ENCODE measurements at regions not wholly inside any gene's neighbourhood (a gene's known extent, or its start where the extent isn't known, plus 50 kb on each side); places are given as distances from the start of the nearest gene placed in this dataset.

DNA sequence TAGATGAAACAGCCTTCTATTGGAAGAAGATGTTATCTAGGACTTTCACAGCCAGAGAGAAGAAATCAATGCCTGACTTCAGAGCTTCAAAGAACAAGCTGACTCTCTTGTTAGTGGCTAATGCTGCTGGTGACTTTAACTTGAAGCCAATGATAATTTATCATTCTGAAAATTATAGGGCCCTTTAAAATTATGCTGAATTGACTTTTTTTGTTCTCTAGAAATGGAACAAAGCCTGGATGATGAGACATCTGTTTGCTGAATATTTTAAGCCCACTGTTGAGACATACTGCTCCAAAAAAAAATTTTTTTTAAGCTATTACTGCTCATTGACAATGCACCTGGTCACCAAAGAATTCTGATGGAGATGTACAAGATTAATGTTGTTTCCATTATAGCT lies 189.2 kb downstream of the MBL2 start:
- H3K9me3 ChIP-seq (ENCODE audit: control insufficient read depth, low read depth, low read length): no peaks in the 10 kb centered on the region
- no peaks in the 10 kb centered on the region for H3K9me1 ChIP-seq (ENCODE audit: control insufficient read depth, extremely low read depth, insufficient read depth, low read length)
- no peaks in the 10 kb centered on the region for H3K27me3 ChIP-seq (ENCODE audit: control insufficient read depth, extremely low read depth, insufficient read depth, low read length)
- H3K4me1 ChIP-seq (ENCODE audit: control insufficient read depth, extremely low read depth, insufficient read depth, low read length): no peaks in the 10 kb centered on the region
- no peaks in the 10 kb centered on the region for H4K20me1 ChIP-seq (ENCODE audit: control insufficient read depth, extremely low read depth, insufficient read depth, low read length)
- DNase-seq (ENCODE audit: low read depth, low spot score) (no peak), FAIRE-seq (no peak)
- H3K27ac ChIP-seq (ENCODE audit: control insufficient read depth, insufficient read depth, low read length): no peak overlapping the region
- H3K4me2 ChIP-seq (ENCODE audit: control insufficient read depth, extremely low read depth, insufficient read depth, low read depth, low read length): no peak overlapping the region
- TF ChIP-seq, protein P1, sequence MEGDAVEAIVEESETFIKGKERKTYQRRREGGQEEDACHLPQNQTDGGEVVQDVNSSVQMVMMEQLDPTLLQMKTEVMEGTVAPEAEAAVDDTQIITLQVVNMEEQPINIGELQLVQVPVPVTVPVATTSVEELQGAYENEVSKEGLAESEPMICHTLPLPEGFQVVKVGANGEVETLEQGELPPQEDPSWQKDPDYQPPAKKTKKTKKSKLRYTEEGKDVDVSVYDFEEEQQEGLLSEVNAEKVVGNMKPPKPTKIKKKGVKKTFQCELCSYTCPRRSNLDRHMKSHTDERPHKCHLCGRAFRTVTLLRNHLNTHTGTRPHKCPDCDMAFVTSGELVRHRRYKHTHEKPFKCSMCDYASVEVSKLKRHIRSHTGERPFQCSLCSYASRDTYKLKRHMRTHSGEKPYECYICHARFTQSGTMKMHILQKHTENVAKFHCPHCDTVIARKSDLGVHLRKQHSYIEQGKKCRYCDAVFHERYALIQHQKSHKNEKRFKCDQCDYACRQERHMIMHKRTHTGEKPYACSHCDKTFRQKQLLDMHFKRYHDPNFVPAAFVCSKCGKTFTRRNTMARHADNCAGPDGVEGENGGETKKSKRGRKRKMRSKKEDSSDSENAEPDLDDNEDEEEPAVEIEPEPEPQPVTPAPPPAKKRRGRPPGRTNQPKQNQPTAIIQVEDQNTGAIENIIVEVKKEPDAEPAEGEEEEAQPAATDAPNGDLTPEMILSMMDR (optimal IDR thresholded peaks at IDR 0.05 in 1 of 3, IDR thresholded peaks at IDR 0.05 in 1 of 3, conservative IDR thresholded peaks at IDR 0.05 in 1 of 3; ENCODE audit: extremely low read depth in 1 of 3, insufficient read depth in 2 of 3, low read length in 3 of 3): no peak
- no peak for TF ChIP-seq EZH2 (IDR thresholded peaks at IDR 0.05; ENCODE audit: low read length)
- H3K9ac ChIP-seq (ENCODE audit: control insufficient read depth, extremely low read depth, insufficient read depth, low read length): no peak overlapping the region
- no peaks in the 10 kb centered on the region for H3K79me2 ChIP-seq (ENCODE audit: control insufficient read depth, insufficient read depth, low read length)
- H3K36me3 ChIP-seq (ENCODE audit: control insufficient read depth in 2 of 2, extremely low read depth in 1 of 2, insufficient read depth in 2 of 2, low read length in 2 of 2): no peaks in the 10 kb centered on the region
- H2AFZ ChIP-seq (ENCODE audit: control insufficient read depth, low read length): no peak overlapping the region
- no peak overlapping the region for H3K4me3 ChIP-seq (ENCODE audit: control insufficient read depth in 2 of 3, extremely low read depth in 1 of 3, insufficient read depth in 2 of 3, low read depth in 1 of 3, low read length in 3 of 3)
- dilution Hi-C loops (cut with MboI; ENCODE audit: extremely low pct_ligation_motif_present, low sequenced_read_pairs): no loop called here

DNA sequence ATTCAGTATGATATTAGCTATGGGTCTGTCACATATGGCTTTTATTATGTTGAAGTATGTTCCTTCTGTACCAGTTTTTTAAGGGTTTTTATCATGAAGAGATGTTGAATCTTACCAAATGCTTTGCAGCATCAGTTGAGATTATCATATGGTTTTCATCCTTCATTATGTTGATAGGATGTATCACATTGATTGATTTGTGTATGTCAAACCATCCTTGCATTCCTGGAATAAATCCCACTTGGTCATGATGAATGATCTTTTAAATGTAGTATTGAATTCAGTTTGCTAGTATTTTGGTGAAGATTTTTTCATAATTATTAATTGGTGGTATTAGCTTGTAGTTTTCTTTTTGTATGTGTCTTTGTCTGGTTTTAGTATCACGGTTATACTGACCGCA lies 185.9 kb downstream of the MBL2 start:
- H4K20me1 ChIP-seq (ENCODE audit: control insufficient read depth, extremely low read depth, insufficient read depth, low read length): no peaks in the 10 kb centered on the region

More for the DNA sequence above, 185.9 kb downstream of the MBL2 start:
- no peak for DNase-seq (ENCODE audit: low read depth, low spot score)
- H3K79me2 ChIP-seq (ENCODE audit: control insufficient read depth, insufficient read depth, low read length): no peaks in the 10 kb centered on the region
- no peaks in the 10 kb centered on the region for H3K4me1 ChIP-seq (ENCODE audit: control insufficient read depth, extremely low read depth, insufficient read depth, low read length)
- H3K4me2 ChIP-seq (ENCODE audit: control insufficient read depth, extremely low read depth, insufficient read depth, low read depth, low read length): no peak overlapping the region
- no peak overlapping the region for H2AFZ ChIP-seq (ENCODE audit: control insufficient read depth, low read length)
- FAIRE-seq: no peak
- no peaks in the 10 kb centered on the region for H3K36me3 ChIP-seq (ENCODE audit: control insufficient read depth in 2 of 2, extremely low read depth in 1 of 2, insufficient read depth in 2 of 2, low read length in 2 of 2)
- H3K9me1 ChIP-seq (ENCODE audit: control insufficient read depth, extremely low read depth, insufficient read depth, low read length): no peaks in the 10 kb centered on the region
- H3K9me3 ChIP-seq (ENCODE audit: control insufficient read depth, low read depth, low read length): no peaks in the 10 kb centered on the region
- TF ChIP-seq EZH2 (IDR thresholded peaks at IDR 0.05; ENCODE audit: low read length): no peak
- TF ChIP-seq, protein P1 (optimal IDR thresholded peaks at IDR 0.05 in 1 of 3, IDR thresholded peaks at IDR 0.05 in 1 of 3, conservative IDR thresholded peaks at IDR 0.05 in 1 of 3; ENCODE audit: extremely low read depth in 1 of 3, insufficient read depth in 2 of 3, low read length in 3 of 3): no peak
- H3K27ac ChIP-seq (ENCODE audit: control insufficient read depth, insufficient read depth, low read length): no peak overlapping the region
- H3K4me3 ChIP-seq (ENCODE audit: control insufficient read depth in 2 of 3, extremely low read depth in 1 of 3, insufficient read depth in 2 of 3, low read depth in 1 of 3, low read length in 3 of 3): no peak overlapping the region
- no peak overlapping the region for H3K9ac ChIP-seq (ENCODE audit: control insufficient read depth, extremely low read depth, insufficient read depth, low read length)
- H3K27me3 ChIP-seq (ENCODE audit: control insufficient read depth, extremely low read depth, insufficient read depth, low read length): no peaks in the 10 kb centered on the region
- dilution Hi-C loops (cut with MboI; ENCODE audit: extremely low pct_ligation_motif_present, low sequenced_read_pairs): no loop called here

Data from keratinocyte (primary cell).